ENCODE measurements at regions not wholly inside any gene's neighbourhood (a gene's known extent, or its start where the extent isn't known, plus 50 kb on each side); places are given as distances from the start of the nearest gene placed in this dataset.

- no peak overlapping the region for H3K4me3 ChIP-seq (replicated peaks in 1 of 3; ENCODE audit: insufficient read depth in 1 of 3, low read depth in 2 of 3, low read length in 3 of 3)
- POLR2A ChIA-PET, result no interaction called here
- CTCF ChIA-PET (ENCODE audit: low intra/inter-chr PET ratio, low total read pairs), result no interaction called here
- no peak for DNase-seq (ENCODE audit: low spot score)
- no peaks in the 10 kb centered on the region for H3K27me3 ChIP-seq (ENCODE audit: control insufficient read depth in 1 of 2, insufficient read depth in 2 of 2, low read length in 2 of 2)
- in situ Hi-C loops (cut with HindIII; ENCODE audit: extremely low pct_ligation_motif_present, low pct_unique_long_range_greater_than_20kb) (no loop called here), intact Hi-C loops (cut with micrococcal nuclease; ENCODE audit: unreplicated experiment) (loop anchor here (5.0 kb wide), 1 partner anchor 59 kb away; no protein-coding TSS in a partner anchor)
- no peak for ATAC-seq
- no peaks in the 10 kb centered on the region for H3K79me2 ChIP-seq (ENCODE audit: insufficient read depth, low read length)
- H3K36me3 ChIP-seq (replicated peaks in 1 of 2; ENCODE audit: control insufficient read depth in 1 of 2, insufficient read depth in 2 of 2, low read length in 2 of 2), result no peaks in the 10 kb centered on the region
- no peaks in the 10 kb centered on the region for H4K20me1 ChIP-seq (ENCODE audit: insufficient read depth, low read length)
- H3K4me1 ChIP-seq (ENCODE audit: insufficient read depth, low read length), result peaks cover 32% of the 10 kb centered on the region
- no TSS peak for BruUV-seq (replicated peaks)
- H3K4me2 ChIP-seq (ENCODE audit: low read depth, low read length), result no peak overlapping the region
- H3K9me3 ChIP-seq (ENCODE audit: low read length), result no peaks in the 10 kb centered on the region
- no peak overlapping the region for H2AFZ ChIP-seq (ENCODE audit: low read length)
- TF ChIP-seq ETV6 (CRISPR knock-in tag; conservative IDR thresholded peaks at IDR 0.05) (no peak), HMGXB4 (CRISPR knock-in tag; IDR thresholded peaks at IDR 0.05; ENCODE audit: borderline replicate concordance in 1 of 2, low read depth in 1 of 2) (no peak), ZNF709 (CRISPR knock-in tag; IDR thresholded peaks at IDR 0.05) (no peak), ZNF280D (CRISPR knock-in tag; IDR thresholded peaks at IDR 0.05) (no peak), ZNF329 (CRISPR knock-in tag; IDR thresholded peaks at IDR 0.05; ENCODE audit: low read depth) (no peak), RNF219 (CRISPR knock-in tag; IDR thresholded peaks at IDR 0.05) (no peak), MXD3 (CRISPR knock-in tag; IDR thresholded peaks at IDR 0.05) (no peak), CREBL2 (CRISPR knock-in tag; IDR thresholded peaks at IDR 0.05; ENCODE audit: borderline replicate concordance) (no peak), BATF2 (CRISPR knock-in tag; IDR thresholded peaks at IDR 0.05) (no peak), HDAC6 (IDR thresholded peaks at IDR 0.05; ENCODE audit: low read depth, low read length) (no peak)
- WGBS (ENCODE audit: low lambda C conversion rate), result 77% methylated on average over 2 of the region's 2 CpGs
- FAIRE-seq, result no peak
- H3K27ac ChIP-seq (ENCODE audit: extremely low read length, insufficient read depth, low read length), result no peak overlapping the region
- H3K9ac ChIP-seq (ENCODE audit: insufficient read depth, low read depth, low read length), result no peak overlapping the region
Measured at GRCh38 chr5:35476036-35476435, 141.6 kb upstream of the SPEF2 start.

Measured in HepG2 (cell line).